MCF 10A (cell line): ENCODE measurements at regions not wholly inside any gene's neighbourhood (a gene's known extent, or its start where the extent isn't known, plus 50 kb on each side); places are given as distances from the start of the nearest gene placed in this dataset.

Experiments
- BruUV-seq: library from RNA; stranded (reverse); fragments of 400-500 nt; replicated peaks from 2 replicates; lab custom pipeline; 2021; lab: Mats Ljungman, UMichigan
- CTCF ChIA-PET: fragments of 300-600 bp; sonication (Branson Sonifier 250); formaldehyde crosslinking; extraction: SDS; loops from one replicate; lab custom pipeline; 2021; ENCODE audit warnings: antibody characterized with exemption, inconsistent platforms; lab: Yijun Ruan, JAX
- POLR2A ChIA-PET: fragments of 300-600, 350-650 bp; sonication (Branson Sonifier 250); formaldehyde crosslinking; extraction: SDS; loops from one replicate; lab custom pipeline; 2020; ENCODE audit warnings: antibody characterized with exemption, inconsistent platforms; lab: Yijun Ruan, JAX
- DNase-seq: peaks from one replicate; pipeline ENCODE4 v3.0.0-alpha.2; 2018; ENCODE audit not compliant: unreplicated experiment
- H3K27ac Mint-ChIP-seq: one replicate; pipeline ENCODE4 v1.8.0; 2022; ENCODE audit warnings: mild to moderate bottlenecking, low read depth, mixed read lengths; ENCODE audit not compliant: unreplicated experiment
- H3K27me3 Mint-ChIP-seq: one replicate; pipeline ENCODE4 v1.8.0; 2022; ENCODE audit warnings: mixed read lengths; ENCODE audit not compliant: insufficient read depth, unreplicated experiment
- H3K36me3 Mint-ChIP-seq: one replicate; pipeline ENCODE4 v1.8.0; 2022; ENCODE audit warnings: mild to moderate bottlenecking, moderate library complexity, mixed read lengths; ENCODE audit not compliant: insufficient read depth, unreplicated experiment
- H3K4me1 Mint-ChIP-seq: one replicate; pipeline ENCODE4 v1.8.0; 2022; ENCODE audit warnings: mixed read lengths; ENCODE audit not compliant: insufficient read depth, unreplicated experiment
- H3K4me3 Mint-ChIP-seq: one replicate; pipeline ENCODE4 v1.8.0; 2022; ENCODE audit warnings: mild to moderate bottlenecking, moderate library complexity, mixed read lengths; ENCODE audit not compliant: unreplicated experiment
- H3K9me3 Mint-ChIP-seq: one replicate; pipeline ENCODE4 v1.8.0; 2022; ENCODE audit warnings: mixed read lengths; ENCODE audit not compliant: unreplicated experiment
- CTCF ChIP-seq: fragments of 200-600 bp; IDR thresholded peaks from one replicate; pipeline ENCODE4 v1.8.0; 2022; ENCODE audit warnings: antibody characterized with exemption, mild to moderate bottlenecking; ENCODE audit not compliant: unreplicated experiment
- intact Hi-C: fragments of 100-400 bp; cut with micrococcal nuclease; formaldehyde crosslinking; loops from 2 replicates; pipeline ENCODE4 v1.14.1; 2022

GRCh38 chr6:145225500-145225899, 509.8 kb downstream of the EPM2A start:
- H3K27ac Mint-ChIP-seq: no peak overlapping the region
- H3K4me1 Mint-ChIP-seq: no peaks in the 10 kb centered on the region
- no TSS peak for BruUV-seq
- no peaks in the 10 kb centered on the region for H3K27me3 Mint-ChIP-seq
- intact Hi-C loops: no loop called here
- no peaks in the 10 kb centered on the region for H3K9me3 Mint-ChIP-seq
- TF ChIP-seq CTCF: no peak
- DNase-seq: no peak
- CTCF ChIA-PET: no interaction called here
- H3K4me3 Mint-ChIP-seq: no peak overlapping the region
- H3K36me3 Mint-ChIP-seq: no peaks in the 10 kb centered on the region
- POLR2A ChIA-PET: no interaction called here

GRCh38 chr6:145227593-145227992, 507.7 kb downstream of the EPM2A start:
- intact Hi-C loops: no loop called here
- ChIA-PET POLR2A (interaction anchor here (0.8 kb wide), 1 partner anchor 639 kb away, joined by 3 read pairs; no protein-coding TSS in a partner anchor), CTCF (no interaction called here)
- H3K27ac Mint-ChIP-seq: no peak overlapping the region
- H3K36me3 Mint-ChIP-seq: no peaks in the 10 kb centered on the region
- H3K4me3 Mint-ChIP-seq: no peak overlapping the region
- no peaks in the 10 kb centered on the region for H3K4me1 Mint-ChIP-seq
- no TSS peak for BruUV-seq
- H3K9me3 Mint-ChIP-seq: no peaks in the 10 kb centered on the region
- H3K27me3 Mint-ChIP-seq: no peaks in the 10 kb centered on the region
- no peak for TF ChIP-seq CTCF
- DNase-seq: no peak

DNA sequence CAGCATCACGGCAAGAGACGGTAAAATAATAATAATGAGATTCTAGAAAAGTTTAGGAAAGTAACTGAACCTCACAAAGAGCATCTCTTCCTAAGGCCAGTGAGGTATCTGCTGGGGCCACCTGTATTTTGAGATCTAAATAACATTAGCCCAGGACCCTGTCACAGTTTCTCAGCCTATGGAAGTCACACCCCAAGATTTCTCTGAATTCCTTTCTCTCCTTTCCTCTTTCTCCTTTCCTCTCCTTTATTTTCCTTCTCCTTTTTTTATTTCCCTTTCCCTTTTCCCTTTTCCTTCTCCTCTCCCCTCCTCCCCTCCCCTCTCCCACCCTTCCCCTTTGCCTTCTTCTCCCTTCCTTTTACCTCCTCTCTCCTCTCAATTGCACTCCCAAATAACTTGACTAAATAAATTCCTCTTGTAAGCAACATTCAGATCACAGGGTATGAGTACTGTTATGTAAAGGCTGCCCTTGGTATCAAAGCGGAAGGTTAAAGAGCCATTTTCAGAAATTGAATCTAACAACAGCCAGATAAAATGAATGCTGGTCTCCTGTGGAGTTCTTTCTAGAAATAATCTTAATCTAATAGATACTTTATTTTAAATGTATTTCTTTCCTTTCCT, 506.2 kb downstream of the EPM2A start:
- CTCF ChIA-PET: no interaction called here
- Mint-ChIP-seq H3K4me1 (no peaks in the 10 kb centered on the region), H3K27me3 (no peaks in the 10 kb centered on the region), H3K27ac (no peak overlapping the region), H3K9me3 (peaks cover 8% of the 10 kb centered on the region), H3K36me3 (no peaks in the 10 kb centered on the region), H3K4me3 (no peak overlapping the region)
- intact Hi-C loops: no loop called here
- no TSS peak for BruUV-seq
- no peak for TF ChIP-seq CTCF
- no peak for DNase-seq
- POLR2A ChIA-PET: no interaction called here

DNA sequence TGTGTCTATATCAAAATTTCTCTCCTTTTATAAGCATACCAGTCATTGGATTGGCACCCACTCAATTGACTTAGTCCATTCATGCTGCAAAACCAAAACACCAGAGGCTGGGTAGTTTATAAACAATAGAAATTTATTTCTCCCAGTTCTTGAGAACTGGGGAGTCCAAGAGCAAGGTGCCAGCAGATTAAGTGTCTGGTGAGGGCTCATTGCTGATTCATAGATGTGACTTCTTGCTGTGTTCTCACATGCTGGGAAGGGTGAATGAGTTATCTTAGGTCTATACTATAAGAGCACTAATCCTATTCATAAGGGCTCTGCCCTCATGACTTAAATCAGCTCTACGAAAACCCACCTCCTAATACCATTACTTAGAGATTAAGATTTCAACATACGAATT, 501.4 kb downstream of the EPM2A start:
- CTCF ChIA-PET: interaction anchor here (1.1 kb wide), 1 partner anchor 21 kb away, joined by 4 read pairs; no protein-coding TSS in a partner anchor
- no peaks in the 10 kb centered on the region for H3K27me3 Mint-ChIP-seq
- no TSS peak for BruUV-seq
- POLR2A ChIA-PET: no interaction called here
- H3K27ac Mint-ChIP-seq: no peak overlapping the region
- no peak for DNase-seq
- no peaks in the 10 kb centered on the region for H3K4me1 Mint-ChIP-seq
- peaks cover 17% of the 10 kb centered on the region for H3K9me3 Mint-ChIP-seq
- intact Hi-C loops: no loop called here
- H3K36me3 Mint-ChIP-seq: no peaks in the 10 kb centered on the region
- no peak overlapping the region for H3K4me3 Mint-ChIP-seq
- TF ChIP-seq CTCF: no peak
